Muscle of back (tissue), 3 donors: ENCODE measurements at regions not wholly inside any gene's neighbourhood (a gene's known extent, or its start where the extent isn't known, plus 50 kb on each side); places are given as distances from the start of the nearest gene placed in this dataset.
"Not testable (repeated sequence)": the region's sequence is repeated elsewhere in the genome, so short reads cannot be mapped to it uniquely, and the experiment has no call there.

Experiments used
- DNase-seq, 3 donors: peaks; one replicate each; pipeline versions ENCODE4 v3.0.0 to v3.0.0-alpha.2; 2013

DNA sequence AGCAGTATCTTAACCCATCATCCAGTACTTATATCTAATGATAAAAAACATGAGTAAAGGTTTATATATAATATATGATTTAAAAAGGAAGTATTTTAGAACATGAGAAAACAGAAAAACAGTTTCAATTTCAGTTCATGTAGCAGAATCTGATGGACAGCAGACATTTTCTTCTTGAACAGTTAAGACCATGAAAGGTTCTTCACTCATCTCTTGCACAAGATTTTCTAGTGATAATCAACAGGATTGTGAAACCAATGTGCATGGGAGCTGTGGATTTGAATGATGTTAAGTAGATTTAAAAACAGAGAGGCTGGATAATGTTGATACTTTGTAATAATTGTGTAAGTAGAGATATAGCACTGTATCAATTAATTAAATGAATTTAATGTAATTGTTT, 1297.6 kb downstream of the BRINP3 start:
- no peak for DNase-seq

DNA sequence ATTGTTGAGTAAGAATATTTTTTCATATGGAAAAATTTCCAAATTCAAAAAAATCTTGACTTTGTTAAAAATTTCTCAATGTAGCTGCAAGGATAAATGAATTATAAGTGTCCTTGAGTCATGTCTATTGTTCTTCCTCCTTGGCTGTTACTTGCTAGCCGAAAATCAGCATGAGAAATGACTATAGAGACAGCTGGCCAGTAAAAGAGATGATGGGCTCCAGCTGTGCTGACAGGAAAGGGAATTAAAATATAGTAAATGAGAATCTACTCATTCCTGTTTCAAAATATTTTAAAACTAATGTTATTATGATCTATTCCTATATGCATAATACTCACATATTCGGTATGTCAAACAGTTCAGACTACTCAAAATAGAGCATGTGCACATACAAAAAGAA, 1292.6 kb downstream of the BRINP3 start:
- DNase-seq: peak; percentile 18 to 61 (median 55)

GRCh38 chr1:189192741-189193520, 1284.7 kb downstream of the BRINP3 start:
- peak; percentile 19 to 68 (median 44) for DNase-seq

DNA sequence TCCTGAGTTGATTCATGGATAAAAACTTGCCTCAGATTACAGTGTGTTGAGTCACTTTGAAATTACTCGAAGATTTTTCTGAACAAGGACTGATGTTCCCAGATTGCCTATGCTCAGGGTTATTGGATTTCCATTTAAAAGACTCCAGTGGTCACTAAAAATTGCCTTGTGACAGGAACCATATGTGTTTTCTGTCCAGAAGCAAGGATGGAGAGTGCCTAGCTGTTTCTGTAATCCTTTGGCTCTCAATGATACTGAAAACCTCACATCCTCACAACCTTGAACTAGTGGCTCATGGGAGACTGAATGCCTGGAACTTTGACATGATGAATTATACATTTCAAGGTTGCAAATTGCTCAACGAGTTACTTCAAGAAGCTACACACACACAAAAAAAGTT, 1271.8 kb downstream of the BRINP3 start:
- DNase-seq: no peak

DNA sequence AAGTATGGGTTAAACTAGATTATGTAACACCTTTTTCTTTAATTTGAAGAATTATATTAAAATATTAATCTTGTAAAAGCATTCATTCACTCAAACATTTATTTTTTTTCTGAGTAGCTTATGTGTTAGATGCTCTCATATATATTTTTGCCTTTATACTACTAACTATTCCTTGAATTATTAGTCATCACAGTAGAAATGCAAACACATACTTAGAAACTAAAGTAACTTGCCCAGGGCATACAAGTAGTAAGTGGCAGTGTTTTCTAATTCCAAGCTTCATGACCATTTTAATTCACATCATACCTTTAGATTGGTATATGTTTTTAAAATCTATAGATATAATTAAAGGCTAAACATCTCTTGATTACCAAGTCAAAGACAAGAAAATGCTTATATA, 1271.0 kb downstream of the BRINP3 start:
- no peak for DNase-seq

GRCh38 chr1:189211742-189212141, 1265.9 kb downstream of the BRINP3 start:
- DNase-seq: no peak

GRCh38 chr1:189212606-189213005, 1265.1 kb downstream of the BRINP3 start:
- no peak for DNase-seq

DNA sequence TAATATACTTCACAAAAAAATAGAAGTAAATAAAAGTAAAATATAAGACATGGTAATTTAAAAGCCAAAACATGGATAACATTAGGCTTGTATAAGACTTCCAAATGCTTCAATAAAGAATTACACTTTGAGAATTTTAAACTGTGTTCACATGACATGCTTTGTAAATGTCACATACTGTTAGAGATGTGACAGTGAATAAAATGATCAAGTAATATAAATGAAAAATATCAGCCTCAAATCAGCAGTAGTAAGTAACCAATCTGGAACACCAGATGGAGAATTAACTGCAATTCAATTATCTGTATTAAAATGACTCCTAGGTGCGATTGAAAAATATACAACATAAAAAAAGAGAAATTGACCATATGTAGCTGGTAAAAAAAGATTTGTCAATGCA, 1260.8 kb downstream of the BRINP3 start:
- no peak for DNase-seq

DNA sequence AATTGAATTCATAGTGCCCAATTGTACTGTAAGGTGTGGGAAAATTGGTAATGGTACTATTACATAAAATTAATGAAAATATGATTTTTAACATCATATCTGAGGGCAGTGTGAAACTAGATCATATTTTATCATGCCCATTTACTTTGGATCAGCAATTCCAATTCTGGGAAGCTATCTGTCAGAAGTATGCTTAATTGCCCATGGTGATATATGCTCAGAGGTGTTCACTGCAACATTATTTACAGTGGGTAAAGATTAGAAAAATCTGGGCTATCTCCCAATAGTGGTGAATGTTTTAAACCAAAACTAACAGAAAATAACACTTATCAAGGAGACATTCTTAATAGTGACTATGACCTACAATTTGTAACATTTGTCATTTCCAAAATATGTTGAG, 1260.0 kb downstream of the BRINP3 start:
- no peak for DNase-seq

DNA sequence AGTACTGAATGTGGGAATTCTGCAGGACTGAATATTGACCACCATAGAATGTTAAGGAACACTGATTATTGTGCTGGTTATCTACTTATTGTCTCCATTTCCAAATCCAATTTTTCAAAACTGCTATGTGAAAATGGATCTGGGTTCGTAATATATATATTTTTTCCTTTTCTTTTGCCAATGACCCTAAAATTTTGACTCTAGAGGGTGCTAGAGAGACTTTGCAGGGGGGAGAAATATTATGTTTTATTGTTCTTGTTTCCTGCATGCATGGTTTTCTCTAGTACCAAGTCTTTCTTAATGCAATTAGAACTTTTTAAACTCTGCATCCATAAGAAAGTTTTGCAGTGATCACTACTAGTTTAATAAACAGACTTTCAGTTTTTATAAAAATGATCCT, 1256.9 kb downstream of the BRINP3 start:
- DNase-seq: no peak

- DNase-seq: not testable (repeated sequence)
Observed at GRCh38 chr1:189225794-189226145, 1251.9 kb downstream of the BRINP3 start.

GRCh38 chr1:189226779-189227178, 1250.9 kb downstream of the BRINP3 start:
- no peak for DNase-seq

GRCh38 chr1:189237008-189237407, 1240.7 kb downstream of the BRINP3 start:
- no peak for DNase-seq

DNA sequence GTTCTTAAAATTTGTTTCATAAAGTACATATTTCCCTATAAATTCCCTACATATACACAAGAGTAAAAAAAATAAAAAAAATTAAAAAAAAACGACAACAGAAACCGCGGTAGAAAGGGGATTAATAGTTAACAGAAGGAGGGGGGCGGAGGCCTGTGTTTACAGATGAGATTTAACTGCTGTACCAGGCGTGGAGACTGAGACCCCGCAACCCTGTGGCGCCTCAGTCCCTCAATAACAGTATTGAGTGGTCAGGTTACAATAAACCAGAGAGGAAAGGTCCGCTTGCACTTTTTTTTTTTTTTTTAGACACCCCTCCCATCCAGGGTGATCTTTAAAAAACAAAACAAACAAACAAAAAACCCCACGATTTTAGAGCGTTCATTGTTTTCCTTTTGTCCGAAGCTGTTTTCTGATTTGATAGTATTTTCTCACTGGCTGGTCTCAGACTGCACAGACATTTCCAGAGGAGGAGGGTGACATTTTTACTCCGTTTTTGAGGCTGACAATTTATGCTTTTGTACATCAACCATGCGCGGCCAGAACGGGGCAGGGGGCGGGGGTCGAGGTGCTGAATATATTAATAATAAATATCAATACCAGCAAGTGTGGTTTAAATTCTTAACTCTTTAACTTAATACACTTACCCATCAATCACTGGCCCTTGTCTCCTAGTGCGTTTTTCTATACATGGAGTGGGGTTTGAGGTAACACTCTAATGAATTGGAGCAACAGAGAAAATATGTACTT, 1223.9 kb downstream of the BRINP3 start:
- DNase-seq: no peak

- DNase-seq: not testable (repeated sequence)
Observed at GRCh38 chr1:189261128-189261527, 1216.5 kb downstream of the BRINP3 start.

GRCh38 chr1:189269011-189269410, 1208.7 kb downstream of the BRINP3 start:
- no peak for DNase-seq

DNA sequence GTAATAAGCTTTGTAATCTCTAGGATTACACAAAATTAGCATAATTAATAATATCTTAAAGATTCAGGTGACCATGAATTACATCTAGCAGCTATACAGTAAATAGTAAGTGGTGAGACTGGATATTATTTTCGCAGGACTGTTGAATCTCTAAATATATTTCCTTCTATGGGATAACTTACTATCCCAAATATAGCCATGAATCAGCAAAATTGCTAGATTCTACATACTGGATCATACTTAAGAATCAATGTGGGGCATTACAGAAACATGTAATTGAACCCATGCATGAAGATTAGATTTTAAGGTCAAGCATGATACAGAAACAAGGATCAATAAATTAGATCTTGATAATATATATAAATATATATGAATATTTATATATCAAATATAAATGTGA, 1203.4 kb downstream of the BRINP3 start:
- DNase-seq: no peak

DNA sequence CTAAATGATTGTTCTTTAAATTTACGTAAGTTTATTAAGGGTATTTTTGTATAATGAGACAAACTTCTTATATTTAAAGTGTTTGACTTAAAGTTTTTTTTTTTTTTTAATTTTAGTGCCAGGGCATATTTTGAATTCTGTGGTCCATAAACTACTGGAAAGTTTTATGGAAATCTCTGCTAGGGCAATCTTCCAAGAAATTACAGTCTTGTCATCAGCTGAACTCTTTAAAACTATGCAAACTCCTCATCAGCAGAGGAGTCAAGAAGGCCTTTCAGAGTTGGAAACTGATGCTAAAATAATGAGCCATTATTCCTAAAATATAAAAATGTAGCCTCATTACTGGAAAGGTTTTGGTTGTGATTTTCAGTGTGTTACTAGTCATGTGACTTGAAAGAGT, 1201.9 kb downstream of the BRINP3 start:
- peak; percentile 24 to 59 (median 36) for DNase-seq

DNA sequence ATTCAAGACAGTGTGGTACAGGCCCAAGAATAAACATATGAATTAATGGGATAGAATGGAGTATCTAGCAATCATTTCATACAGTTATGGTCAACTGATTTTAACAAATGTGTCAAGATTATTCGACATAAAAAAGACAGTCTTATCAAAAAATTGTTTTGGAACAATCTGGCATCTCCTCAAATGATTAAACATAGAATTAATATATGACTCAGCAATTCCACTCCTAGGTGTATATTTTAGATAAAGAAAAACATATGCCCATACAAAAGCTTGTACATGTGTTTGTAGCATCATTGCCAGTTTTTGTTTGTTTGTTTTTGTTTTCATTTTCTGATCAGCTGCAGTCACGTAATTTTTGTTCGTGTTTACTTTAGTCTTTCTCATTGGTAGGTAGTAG, 1188.3 kb downstream of the BRINP3 start:
- DNase-seq: no peak

- DNase-seq: no peak
Observed at GRCh38 chr1:189301235-189301634, 1176.4 kb downstream of the BRINP3 start.

GRCh38 chr1:189305279-189305678, 1172.4 kb downstream of the BRINP3 start:
- no peak for DNase-seq

- DNase-seq: no peak
Observed at GRCh38 chr1:189311915-189312314, 1165.7 kb downstream of the BRINP3 start.

DNA sequence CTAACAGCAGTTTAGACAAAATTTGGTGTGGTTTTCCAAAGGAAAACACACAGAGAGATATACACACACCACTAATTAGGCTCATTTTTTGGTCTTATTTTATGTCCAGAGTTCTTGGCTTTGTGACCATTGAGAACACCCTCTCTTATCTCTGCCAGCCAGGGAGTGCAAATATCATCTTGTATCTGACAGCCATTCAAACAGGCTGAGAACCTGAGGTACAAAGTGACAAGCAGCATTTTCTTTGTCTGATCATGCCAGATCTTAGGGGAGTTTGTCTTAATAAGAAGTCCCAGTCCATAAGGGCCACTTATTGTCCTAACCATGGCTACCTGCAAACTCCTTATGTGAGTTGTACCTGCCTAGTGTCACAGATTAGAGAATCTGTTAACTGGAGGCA, 1165.2 kb downstream of the BRINP3 start:
- no peak for DNase-seq

DNA sequence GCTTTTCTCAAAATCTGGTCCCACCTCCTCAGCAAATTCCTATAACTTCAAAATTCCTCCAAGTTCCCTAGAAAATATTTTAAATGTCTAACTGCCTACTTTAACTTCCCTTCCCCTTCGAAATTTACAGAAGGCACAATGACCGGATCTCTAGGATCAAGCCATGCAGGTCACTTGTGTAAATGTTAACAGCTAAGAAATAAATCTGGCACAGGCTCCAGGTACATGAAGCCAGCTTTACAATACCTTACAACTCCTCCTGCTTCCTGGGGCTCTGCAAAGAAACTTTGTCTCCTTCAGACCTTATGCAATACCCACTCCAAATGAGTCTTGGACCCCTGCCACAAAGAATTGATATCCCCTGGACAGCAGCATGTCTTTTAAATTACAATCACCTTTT, 1164.2 kb downstream of the BRINP3 start:
- no peak for DNase-seq
